ENCODE measurements at regions not wholly inside any gene's neighbourhood (a gene's known extent, or its start where the extent isn't known, plus 50 kb on each side); places are given as distances from the start of the nearest gene placed in this dataset.

DNA sequence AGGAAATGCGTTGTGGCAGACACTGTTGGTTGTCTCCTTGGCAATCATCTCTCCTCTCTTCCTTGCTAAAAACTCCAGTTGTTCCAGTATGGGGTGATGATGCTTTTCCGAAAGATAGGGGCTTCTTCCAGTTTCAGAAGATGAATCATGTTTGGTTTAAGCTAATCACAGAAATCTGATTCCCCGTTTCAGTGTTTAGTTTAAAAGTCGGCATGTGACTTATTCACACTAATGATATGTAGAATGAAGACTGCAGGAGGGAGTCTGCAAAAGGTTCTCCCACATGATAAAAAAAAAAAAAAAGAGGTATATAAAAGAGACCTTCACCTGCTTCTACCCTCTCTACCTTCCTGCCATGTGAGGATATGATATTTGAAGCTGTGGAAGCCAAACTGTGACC, 239.0 kb upstream of the SIX2 start:
- H3K9me3 ChIP-seq (ENCODE audit: low read depth, low read length, poor library complexity, severe bottlenecking), result no peaks in the 10 kb centered on the region
- intact Hi-C loops (cut with micrococcal nuclease; ENCODE audit: unreplicated experiment), result no loop called here
- H3K27ac ChIP-seq (ENCODE audit: low read depth, low read length, poor library complexity, severe bottlenecking), result no peak overlapping the region
- H3K4me3 ChIP-seq (ENCODE audit: low read depth, low read length, poor library complexity, severe bottlenecking), result no peak overlapping the region
- H3K27me3 ChIP-seq (replicated peaks; ENCODE audit: insufficient read depth, low read depth, low read length, poor library complexity), result no peaks in the 10 kb centered on the region
- ChIA-PET POLR2A (ENCODE audit: low non-redundant PET) (no interaction called here), CTCF (no interaction called here)
- no TSS peak for BruUV-seq (replicated peaks)
- no peaks in the 10 kb centered on the region for H3K36me3 ChIP-seq (ENCODE audit: insufficient read depth, low read length, poor library complexity, severe bottlenecking)
- H3K4me1 ChIP-seq (ENCODE audit: insufficient read depth, low read length, poor library complexity, severe bottlenecking), result no peaks in the 10 kb centered on the region
- TF ChIP-seq EZH2 (IDR thresholded peaks at IDR 0.05; ENCODE audit: borderline replicate concordance, low read depth, low read length, poor library complexity, severe bottlenecking), result no peak
- TF ChIP-seq, protein P1, sequence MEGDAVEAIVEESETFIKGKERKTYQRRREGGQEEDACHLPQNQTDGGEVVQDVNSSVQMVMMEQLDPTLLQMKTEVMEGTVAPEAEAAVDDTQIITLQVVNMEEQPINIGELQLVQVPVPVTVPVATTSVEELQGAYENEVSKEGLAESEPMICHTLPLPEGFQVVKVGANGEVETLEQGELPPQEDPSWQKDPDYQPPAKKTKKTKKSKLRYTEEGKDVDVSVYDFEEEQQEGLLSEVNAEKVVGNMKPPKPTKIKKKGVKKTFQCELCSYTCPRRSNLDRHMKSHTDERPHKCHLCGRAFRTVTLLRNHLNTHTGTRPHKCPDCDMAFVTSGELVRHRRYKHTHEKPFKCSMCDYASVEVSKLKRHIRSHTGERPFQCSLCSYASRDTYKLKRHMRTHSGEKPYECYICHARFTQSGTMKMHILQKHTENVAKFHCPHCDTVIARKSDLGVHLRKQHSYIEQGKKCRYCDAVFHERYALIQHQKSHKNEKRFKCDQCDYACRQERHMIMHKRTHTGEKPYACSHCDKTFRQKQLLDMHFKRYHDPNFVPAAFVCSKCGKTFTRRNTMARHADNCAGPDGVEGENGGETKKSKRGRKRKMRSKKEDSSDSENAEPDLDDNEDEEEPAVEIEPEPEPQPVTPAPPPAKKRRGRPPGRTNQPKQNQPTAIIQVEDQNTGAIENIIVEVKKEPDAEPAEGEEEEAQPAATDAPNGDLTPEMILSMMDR (conservative IDR thresholded peaks at IDR 0.05; ENCODE audit: low read depth, low read length), result no peak
- DNase-seq (ENCODE audit: low spot score), result no peak

DNA sequence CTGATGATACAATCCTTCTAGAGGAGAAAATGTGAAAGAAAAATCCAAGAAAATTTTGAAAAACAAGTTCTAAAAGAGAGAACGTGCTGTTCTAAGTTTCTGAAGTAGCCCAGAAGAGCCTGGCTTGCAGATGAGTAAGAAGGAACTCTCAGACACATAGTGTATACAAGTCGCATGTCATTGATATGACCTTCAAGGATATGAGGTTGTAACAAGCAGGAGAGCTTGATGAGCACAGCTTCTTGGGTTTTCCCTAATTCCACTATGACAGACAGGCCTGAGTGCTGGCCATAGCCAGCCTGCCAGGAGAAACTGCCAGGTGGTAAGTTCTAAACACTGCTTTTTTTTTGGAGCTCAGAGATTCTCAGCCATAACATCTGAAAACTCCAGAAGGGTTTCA, 235.7 kb upstream of the SIX2 start:
- POLR2A ChIA-PET (ENCODE audit: low non-redundant PET), result no interaction called here
- intact Hi-C loops (cut with micrococcal nuclease; ENCODE audit: unreplicated experiment), result no loop called here

GRCh38 chr2:45242161-45242741, 233.0 kb upstream of the SIX2 start:
- ChIA-PET POLR2A (ENCODE audit: low non-redundant PET) (no interaction called here), CTCF (no interaction called here)
- H3K4me1 ChIP-seq (ENCODE audit: insufficient read depth, low read length, poor library complexity, severe bottlenecking), result no peaks in the 10 kb centered on the region
- DNase-seq (ENCODE audit: low spot score), result peak; percentile 22
- H3K9me3 ChIP-seq (ENCODE audit: low read depth, low read length, poor library complexity, severe bottlenecking), result no peaks in the 10 kb centered on the region
- TF ChIP-seq EZH2 (IDR thresholded peaks at IDR 0.05; ENCODE audit: borderline replicate concordance, low read depth, low read length, poor library complexity, severe bottlenecking), result no peak
- TF ChIP-seq, protein P1 (conservative IDR thresholded peaks at IDR 0.05; ENCODE audit: low read depth, low read length), result no peak
- H3K27ac ChIP-seq (ENCODE audit: low read depth, low read length, poor library complexity, severe bottlenecking), result no peak overlapping the region
- no peak overlapping the region for H3K4me3 ChIP-seq (ENCODE audit: low read depth, low read length, poor library complexity, severe bottlenecking)
- intact Hi-C loops (cut with micrococcal nuclease; ENCODE audit: unreplicated experiment), result no loop called here
- H3K27me3 ChIP-seq (replicated peaks; ENCODE audit: insufficient read depth, low read depth, low read length, poor library complexity), result no peaks in the 10 kb centered on the region
- no TSS peak for BruUV-seq (replicated peaks)
- H3K36me3 ChIP-seq (ENCODE audit: insufficient read depth, low read length, poor library complexity, severe bottlenecking), result no peaks in the 10 kb centered on the region

More for the DNA sequence above, 235.7 kb upstream of the SIX2 start:
- H3K4me1 ChIP-seq (ENCODE audit: insufficient read depth, low read length, poor library complexity, severe bottlenecking), result no peaks in the 10 kb centered on the region
- H3K9me3 ChIP-seq (ENCODE audit: low read depth, low read length, poor library complexity, severe bottlenecking), result no peaks in the 10 kb centered on the region
- CTCF ChIA-PET, result no interaction called here
- no peak overlapping the region for H3K27ac ChIP-seq (ENCODE audit: low read depth, low read length, poor library complexity, severe bottlenecking)
- no peak overlapping the region for H3K4me3 ChIP-seq (ENCODE audit: low read depth, low read length, poor library complexity, severe bottlenecking)
- H3K27me3 ChIP-seq (replicated peaks; ENCODE audit: insufficient read depth, low read depth, low read length, poor library complexity), result no peaks in the 10 kb centered on the region
- BruUV-seq (replicated peaks), result no TSS peak
- H3K36me3 ChIP-seq (ENCODE audit: insufficient read depth, low read length, poor library complexity, severe bottlenecking), result no peaks in the 10 kb centered on the region
- TF ChIP-seq EZH2 (IDR thresholded peaks at IDR 0.05; ENCODE audit: borderline replicate concordance, low read depth, low read length, poor library complexity, severe bottlenecking), result no peak
- TF ChIP-seq, protein P1 (conservative IDR thresholded peaks at IDR 0.05; ENCODE audit: low read depth, low read length), result no peak
- no peak for DNase-seq (ENCODE audit: low spot score)

All from A673 (cell line).